ENCODE measurements at regions not wholly inside any gene's neighbourhood (a gene's known extent, or its start where the extent isn't known, plus 50 kb on each side); places are given as distances from the start of the nearest gene placed in this dataset.

DNA sequence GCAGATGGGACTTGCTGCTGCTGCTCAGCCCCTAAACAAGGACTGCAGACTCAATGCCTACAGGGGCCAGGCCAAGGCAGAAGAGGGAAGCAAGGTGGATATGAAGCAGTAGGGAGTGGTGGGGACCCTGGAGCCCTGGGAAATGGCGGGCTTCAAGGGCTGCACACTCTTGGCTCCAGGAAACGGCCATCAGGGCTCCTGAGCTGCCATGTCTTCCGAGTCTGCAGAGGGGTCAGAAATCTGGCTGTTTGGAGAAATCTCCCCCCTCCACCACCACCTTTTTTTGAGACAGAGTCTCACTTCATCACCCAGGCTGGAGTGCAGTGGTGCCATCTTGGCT lies 169.1 kb downstream of the KATNIP start:
- DNase-seq (ENCODE audit: low read depth) = no peak

DNA sequence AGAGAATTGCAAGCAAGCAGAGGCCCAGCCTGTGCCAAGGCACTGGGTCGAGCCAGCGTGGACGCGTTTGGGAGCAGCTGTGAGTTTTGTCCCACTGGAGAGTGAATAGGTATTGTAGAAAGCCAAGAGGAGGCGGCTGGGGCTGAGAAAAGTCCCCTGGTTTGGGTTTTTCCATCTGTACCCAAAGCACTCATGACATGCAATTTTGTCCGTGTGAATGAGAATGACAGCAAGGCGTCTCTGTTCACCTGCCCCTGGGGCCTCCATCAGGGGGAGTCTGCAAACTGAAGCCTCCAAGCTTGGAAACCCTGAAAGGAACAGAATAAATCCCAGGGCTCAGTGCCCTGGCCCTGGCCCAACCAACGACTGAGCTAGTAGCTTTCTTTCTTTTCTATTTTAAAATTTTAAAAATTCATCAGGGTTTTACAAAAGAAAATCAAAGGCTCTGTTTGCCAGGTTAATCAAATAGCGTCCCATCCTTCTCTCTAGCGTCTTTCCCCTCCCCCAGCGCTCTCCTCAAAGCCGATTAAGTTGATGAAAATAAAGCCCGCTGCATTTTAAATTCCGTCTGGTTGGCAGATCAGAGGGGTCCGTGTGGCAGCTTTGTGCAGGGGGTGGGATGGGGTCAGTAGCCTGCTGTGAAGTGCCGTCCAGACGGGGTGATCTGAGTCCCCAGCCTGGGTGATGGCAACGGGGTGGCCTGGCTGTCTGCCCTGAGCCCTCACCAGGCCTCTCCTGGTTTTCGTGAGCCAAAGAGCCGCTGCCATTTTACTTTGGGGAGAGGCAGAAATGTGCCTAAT lies 171.0 kb downstream of the KATNIP start:
- DNase-seq (ENCODE audit: low read depth) = no peak

DNA sequence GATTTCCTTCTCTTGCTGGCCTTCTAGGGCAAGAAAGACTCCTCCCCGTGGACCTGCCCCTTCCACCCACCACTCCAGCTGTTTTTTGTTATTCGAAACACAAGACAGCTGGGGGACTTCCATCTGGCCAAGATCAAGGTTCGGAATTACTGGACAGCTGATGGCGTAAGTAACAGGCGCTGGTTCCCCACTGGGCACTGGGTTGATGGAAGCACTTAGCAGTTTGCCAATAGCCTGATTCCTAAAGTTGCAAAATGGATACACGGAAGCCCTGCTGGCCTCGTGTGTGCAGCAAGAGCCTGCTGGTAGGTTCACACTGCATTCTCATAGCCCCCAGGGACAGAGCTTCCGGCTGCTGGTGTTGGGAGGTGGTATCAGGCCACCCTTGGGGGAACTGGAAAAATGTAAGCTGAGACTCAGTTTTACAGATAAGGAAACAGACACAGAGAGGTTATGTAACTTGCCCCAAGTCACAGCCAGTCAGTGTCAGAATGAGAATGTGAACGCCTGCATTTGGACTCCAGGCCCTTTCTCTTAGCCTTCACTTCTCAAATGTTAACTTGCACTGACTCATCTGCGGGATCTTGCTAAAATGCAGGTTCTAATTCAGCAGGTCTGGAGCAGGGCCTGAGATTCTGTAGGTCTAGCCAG lies 171.7 kb downstream of the KATNIP start:
- DNase-seq (ENCODE audit: low read depth) = no peak

DNA sequence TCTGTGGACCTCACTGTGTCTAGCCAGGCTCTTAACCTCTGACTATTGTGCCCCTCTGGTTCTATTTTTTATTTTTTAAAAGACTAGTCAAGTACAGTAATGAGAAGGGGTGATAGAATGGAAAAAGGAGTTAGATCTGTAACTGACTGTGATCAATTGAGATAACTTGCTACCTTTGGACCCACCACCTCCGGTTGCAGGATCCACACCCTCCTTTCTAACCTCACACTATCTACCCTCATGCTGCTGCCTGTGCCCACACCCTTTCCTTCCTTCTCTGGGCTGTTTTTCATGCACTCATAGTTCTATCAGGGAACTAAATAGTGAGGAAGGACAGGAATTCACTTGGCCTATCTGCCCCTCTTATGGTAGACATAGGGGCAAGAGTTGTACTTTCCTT lies 172.3 kb downstream of the KATNIP start:
- DNase-seq (ENCODE audit: low read depth) = no peak

DNA sequence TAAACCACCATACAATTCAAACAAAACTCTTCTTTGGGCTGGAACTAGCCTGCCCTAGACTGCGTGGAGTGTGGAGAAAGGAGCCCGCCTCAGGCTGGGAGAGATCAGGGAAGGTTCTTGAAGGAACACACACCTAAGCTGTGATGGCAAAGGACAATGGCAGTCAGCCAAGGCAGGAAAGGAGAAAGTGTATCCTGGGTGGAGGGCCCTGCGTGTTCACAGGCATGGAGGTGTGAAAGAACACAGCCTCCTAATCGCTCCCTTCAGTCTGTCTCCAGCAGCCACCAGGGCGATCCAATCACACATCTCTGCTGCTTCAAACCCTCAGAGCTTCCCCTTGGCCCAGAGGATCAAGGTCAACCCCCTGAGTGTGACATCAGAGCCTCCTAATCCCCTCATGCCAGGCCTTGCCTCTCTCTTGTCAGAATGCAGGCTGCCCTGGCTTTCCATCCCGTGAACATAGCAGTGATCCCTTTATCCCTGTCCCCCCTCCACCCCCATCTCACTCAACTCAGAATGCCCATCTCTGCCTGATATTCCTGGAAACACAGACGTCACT lies 173.0 kb downstream of the KATNIP start:
- DNase-seq (ENCODE audit: low read depth) = no peak

DNA sequence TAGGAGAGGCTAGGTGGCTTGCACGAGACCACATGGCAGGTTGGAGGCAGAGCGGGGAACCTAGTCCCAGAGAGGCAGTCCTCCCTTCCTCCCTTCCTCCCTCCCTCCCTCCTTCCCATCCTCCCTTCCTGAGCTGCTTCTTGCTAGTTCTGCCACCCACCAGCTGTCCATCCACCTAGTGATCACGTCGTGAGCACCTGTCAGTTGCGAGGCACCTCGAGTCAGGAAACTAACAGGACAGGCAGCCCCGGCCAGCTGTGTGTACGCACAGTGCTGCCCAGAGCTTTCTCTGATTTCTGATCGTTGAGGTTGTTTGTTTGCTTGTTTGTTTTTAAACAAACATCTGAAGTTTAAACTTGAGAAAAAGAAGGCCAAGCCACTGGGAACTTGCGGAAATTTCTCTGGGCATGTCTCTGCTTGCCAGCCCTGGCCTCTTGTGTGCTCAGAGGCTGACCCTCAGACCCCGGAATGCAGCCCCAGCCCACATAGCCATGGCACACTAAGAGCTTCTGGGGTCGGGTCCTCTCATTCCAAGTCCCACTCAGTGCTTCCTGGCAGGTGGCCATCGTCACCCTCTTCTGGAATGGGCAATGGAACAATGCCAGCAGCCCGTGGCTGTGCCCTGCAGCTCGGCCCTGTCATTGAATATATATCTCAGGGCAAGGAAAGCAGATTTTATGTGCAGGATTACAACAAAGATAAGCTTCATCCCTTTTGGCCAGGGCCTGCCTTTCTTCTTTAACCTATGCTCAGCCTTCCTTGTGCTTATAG lies 174.0 kb downstream of the KATNIP start:
- no peak for DNase-seq (ENCODE audit: low read depth)

DNA sequence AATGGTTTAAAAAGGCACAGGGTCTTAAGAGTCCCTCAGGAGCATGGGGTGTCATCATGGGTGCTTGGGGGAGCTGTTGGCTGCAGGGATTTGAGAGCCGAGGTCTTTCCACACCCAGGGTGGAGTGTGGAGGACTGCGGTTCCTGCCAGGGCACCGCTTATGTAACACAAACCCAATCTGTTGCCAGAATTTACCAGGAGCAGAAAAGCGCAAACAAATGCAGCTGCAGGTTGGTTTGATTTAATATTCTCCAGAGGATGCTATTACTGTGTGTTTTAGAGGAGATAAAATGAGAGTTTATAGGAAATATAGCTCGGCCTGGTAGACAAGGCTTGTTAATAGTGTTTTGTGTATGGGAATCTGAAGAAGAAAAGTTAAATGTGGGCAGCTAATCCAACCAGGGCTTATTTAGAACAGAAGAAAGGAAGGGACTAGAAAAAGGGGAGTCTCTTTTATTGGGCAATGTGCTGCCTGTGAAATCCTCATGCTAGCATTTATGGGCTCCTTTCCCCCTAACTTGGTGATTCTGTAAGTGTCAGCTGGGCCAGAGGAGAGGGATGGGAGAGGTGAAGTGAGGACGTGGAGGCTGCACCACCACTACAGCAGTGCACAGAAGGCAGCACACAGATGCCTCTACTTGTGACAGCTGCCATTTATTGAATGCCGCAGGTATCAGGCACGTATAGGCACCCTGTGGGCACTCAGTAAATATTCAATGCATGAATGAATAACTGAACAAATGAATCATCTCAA lies 174.7 kb downstream of the KATNIP start:
- DNase-seq (ENCODE audit: low read depth) = no peak

DNA sequence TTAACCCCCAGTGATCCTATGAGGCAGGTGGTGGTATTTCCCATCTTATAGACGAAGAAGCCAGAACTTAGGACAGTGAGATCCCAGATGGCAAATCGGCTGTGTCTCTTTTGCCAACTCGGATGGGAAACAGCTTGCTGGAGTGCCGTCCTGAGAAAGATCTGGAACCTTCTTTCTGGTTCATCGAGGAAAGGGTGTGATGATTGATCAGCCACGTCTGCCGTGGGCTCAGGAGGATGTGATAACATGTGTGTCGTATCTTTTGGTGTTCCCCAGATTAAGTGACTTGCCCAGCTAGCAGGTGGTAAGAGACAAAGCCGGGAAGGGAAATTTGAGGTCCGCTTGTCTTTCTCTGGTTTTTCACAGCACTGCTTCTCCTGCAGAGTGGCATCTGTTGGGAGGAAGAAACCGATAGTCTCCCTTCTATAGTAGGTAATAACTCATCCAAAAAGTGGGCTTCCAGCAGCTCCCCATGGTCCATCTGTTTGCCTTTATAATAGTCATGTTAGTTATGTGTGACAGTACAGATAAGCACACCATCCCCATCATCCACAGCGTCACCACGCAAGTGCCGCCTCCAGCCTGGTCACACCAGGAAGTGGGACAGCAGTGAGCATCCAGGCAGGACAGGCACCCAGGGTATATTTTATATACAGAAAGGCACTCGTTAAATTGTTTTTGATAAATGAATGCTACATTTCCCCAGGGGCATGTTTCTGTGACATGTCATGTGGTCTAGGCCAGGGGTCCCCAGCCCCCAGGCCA lies 175.5 kb downstream of the KATNIP start:
- no peak for DNase-seq (ENCODE audit: low read depth)

DNA sequence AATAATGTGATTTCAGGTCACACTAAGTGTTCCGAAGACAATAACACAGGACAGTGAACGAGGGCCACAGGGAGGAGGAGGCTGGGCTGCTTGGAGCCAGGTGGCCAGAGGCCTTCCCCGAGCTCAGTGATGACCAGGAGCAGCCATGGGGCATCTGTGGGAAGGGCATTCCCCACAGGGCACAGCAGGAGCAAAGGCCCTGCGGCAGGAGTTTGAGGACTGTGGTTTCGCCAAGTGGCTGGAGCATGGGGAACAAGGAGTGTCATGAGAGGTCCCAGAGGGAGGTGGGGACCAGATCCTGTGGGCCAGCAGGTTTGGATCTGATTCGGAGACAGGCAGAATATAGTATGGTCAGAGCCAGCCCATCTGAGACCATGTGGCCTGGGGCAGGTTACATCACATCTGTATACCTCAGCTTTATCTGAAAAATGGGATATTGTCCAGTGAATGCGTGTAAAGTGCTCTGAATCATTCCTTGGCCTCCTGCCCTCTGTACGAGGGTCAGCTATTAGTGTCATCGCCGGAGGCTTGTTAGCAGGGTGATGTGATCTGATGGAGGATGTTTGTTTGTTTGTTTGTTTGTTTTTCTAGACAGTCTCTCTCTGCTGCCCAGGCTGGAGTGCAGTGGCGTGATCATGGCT lies 176.8 kb downstream of the KATNIP start:
- DNase-seq (ENCODE audit: low read depth) = peak; percentile 93

DNA sequence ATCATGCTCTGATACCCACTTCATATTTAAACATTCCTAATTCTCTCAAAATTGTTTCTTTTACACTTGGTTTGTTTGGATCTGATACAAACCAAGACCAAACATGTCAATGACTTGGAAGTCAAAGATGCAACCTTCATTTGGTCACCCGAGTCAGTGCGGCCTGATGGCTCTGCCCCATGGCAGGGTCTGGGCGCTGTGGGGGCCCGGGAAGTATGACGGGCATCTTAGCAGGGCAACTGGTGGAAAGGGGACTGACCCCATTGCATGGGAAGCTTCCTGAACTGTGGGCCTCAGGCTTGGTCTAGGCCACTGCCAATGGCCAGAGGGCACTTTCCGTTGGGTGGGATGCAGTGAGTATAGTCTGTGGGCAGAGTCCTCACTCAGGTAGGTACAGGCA lies 178.0 kb downstream of the KATNIP start:
- no peak for DNase-seq (ENCODE audit: low read depth)

DNA sequence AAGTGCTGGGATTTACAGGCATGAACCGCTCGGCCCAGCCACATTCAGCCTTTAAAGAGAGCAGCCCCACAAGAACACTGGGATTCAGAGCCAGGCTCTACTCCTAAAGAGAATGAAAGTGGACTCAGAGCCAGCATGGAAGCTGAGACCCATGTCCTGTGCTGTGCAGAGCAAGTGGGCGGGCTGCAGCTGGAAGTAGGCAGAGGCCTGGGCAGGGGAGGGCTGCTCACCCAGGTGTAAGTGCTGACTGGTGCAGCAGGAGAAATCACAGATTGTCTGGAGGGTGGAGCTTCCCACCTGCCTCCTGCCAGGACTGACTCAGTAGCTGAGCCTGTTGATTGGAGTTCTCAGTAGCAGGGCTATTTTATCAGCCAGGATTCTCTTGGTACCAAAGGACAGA lies 178.7 kb downstream of the KATNIP start:
- DNase-seq (ENCODE audit: low read depth) = no peak

DNA sequence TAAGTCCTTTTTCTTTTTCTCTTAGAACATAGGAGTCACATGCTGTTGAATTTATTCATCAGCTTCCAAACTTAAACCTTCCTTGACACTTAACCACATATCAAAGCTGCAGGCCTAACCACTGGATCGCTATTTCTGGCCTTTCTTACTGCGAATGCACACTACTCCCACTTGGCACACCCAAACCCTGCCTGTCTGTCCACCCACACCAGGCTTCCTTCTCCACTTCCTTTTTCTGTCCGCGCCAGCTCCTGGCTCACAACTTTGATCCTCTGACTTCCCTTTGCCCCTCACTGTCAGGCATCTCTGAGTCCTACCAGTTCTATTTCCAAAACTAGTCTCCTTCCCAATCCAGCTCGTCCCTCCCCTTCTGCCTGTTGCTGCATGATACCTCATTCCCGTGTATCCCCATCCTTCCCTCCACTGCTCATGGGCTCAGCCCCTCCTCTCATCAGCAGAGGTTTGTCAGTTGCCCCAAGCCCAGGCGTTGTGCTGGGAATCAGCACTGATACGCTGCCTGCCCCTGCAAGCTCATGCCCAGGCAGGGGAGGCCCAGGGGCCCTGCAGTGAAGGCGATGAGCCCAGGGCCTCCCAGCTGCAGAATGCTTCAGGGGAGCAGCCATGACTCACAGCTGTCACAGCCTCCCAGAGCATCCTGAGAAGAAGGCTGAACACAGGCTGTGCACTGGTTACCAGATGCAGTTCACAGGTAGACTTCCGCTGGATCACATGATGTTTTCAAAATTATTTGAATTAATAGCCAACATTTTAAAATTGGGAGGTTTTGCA lies 179.8 kb downstream of the KATNIP start:
- peak; percentile 32 for DNase-seq (ENCODE audit: low read depth)

DNA sequence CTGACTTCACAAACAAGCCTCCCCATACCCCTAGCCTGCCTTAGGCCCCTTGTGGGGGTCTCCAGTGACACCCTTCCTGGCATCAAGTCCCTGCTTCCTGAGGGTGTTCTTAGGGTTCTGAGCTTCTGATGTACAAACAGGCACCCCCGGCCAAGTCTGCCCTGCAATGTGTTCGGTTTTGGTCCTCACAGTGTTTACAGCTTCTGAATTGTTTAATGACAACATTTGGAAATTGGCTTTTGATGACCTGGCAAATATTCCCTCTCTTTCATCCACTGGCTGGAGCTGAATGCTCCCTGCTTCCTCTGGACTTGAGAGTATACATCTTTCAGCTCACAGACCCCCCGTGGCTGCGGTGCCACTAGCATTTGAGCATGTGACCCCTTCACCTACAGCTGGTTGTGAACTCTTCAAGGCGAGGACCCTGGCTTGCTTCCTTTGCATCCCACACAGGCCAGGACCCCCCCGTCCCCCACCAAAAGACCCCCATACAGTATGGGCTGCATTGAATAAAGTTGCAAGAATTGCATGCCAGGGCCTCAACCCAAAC lies 180.8 kb downstream of the KATNIP start:
- no peak for DNase-seq (ENCODE audit: low read depth)

DNA sequence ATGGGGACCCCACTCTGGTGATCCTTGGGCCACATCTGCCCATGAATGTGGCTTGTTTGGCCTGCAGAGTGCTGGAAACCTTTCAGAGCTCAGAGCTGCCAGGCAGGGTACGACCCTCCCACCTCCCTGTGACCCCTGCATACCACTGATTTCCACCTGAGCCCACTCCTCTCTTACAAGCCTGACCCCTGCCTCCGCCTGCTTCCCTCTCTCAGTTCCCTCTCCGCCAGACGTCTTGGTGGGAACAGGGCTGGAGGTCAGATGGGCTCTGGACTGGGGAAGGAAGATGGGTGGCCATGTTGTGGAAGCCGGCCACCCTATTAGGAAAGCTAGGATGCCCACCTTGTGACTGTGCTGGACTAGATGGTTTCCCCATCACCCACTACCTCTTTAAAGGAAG lies 185.1 kb downstream of the KATNIP start:
- no peak for DNase-seq (ENCODE audit: low read depth)

DNA sequence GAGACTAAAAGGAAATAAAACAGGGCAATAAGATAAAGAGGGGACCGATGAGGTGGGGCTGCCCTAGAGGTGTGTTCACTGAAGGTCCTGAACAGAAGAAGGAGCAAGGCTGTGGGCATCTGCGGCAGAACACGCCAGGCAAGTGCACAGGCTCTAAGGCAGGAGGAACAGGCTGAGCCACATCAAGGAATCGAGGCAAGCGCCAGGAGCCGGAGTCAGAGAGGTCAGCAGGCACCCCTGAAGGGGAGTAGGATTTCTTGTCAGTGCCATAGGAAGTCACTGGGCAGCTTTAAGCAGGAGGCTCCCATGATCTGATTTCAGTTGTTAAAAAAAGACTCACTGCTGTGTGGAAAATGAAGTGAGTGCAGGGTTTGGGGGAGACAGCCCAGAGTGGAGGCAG lies 186.5 kb downstream of the KATNIP start:
- no peak for DNase-seq (ENCODE audit: low read depth)

DNA sequence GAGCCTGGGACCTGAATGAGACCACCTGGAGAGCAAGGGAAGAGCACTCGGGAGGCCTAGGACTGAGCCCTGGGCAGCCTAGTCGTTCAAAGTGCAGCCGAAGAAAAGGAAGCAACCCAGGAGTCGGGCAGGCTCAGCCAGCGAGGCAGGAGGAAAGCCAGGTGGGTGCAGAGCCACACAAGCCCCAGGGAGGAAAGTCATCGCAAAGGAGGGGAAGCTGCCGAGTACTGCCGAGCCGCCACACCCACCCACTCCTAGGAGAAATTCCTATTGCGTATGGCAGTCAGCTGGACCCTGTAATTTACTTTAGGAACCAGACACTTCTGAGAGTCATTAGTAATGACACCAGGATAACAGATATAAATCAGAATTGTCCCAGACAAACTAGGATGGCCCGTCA lies 187.6 kb downstream of the KATNIP start:
- DNase-seq (ENCODE audit: low read depth) = no peak
